PFSK-1 (cell line): ENCODE measurements at regions not wholly inside any gene's neighbourhood (a gene's known extent, or its start where the extent isn't known, plus 50 kb on each side); places are given as distances from the start of the nearest gene placed in this dataset.

Source experiments
- FOXP2 ChIP-seq: optimal IDR thresholded peaks from 2 replicates; pipeline ENCODE3; 2011; ENCODE audit warnings: borderline replicate concordance, control low read depth, inconsistent platforms; ENCODE audit not compliant: insufficient read depth; ENCODE audit errors: extremely low read length, extremely low read depth
- POLR2AphosphoS5 ChIP-seq: IDR thresholded peaks from 2 replicates; pipeline ENCODE4 v1.6.1; 2012; ENCODE audit warnings: low read depth, mild to moderate bottlenecking, control low read depth, low read length, moderate library complexity
- SIN3A ChIP-seq: IDR thresholded peaks from 2 replicates; pipeline ENCODE4 v1.6.1; 2012; ENCODE audit warnings: mild to moderate bottlenecking, low read length, moderate library complexity, borderline replicate concordance; ENCODE audit not compliant: insufficient read depth
- TAF1 ChIP-seq: IDR thresholded peaks from 2 replicates; pipeline ENCODE4 v1.6.1; 2012; ENCODE audit warnings: low read length, control low read depth, borderline replicate concordance; ENCODE audit not compliant: insufficient read depth
- TF ChIP-seq, protein P1 (sequence below), 2 experiments: IDR thresholded peaks; 2 replicates each; pipeline versions ENCODE4 v1.6.1 to v1.8.0; 2011 to 2012; ENCODE audit warnings: low read depth in 2 of 2, low read length in 2 of 2, control low read depth in 1 of 2, inconsistent platforms in 1 of 2, mild to moderate bottlenecking in 1 of 2, moderate library complexity in 1 of 2; ENCODE audit not compliant: insufficient read depth in 1 of 2

DNA sequence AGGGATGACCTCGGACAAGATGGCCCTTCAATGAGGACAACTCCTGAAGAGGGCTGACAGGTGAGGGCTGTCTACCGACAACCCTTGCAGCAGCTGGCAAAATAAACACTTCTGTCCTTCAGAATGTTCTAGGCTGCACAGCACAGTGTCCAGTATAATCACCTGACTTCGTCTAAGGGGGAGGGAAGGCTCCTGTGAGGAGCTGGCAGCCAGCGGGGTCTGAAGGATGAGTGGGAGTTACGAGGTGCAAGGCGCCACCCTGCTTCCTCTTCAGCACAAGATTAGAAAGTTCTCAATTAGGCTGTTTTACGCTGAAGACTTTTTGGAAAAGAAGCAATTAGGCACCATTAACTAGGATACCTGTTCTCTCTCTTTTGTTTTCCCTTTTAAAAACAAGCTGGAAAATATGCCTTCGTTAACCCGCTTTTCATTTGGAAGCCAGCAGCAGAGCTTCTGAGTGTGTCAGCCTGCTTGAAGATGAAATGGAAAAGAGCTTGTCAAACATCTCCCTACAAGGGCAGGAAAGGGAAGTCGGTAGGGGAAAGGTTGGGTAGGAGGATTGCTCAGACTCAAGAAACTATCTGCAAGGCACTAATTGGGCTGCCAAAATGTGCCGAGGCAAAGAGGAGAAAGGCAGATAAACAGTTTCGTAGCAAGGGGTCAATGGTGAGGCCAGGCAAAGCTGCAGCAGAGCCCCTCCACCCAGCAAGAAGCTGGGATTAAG is 592.2 kb upstream of the CADM1 start:
- no peak for TF ChIP-seq FOXP2
- no peak for TF ChIP-seq POLR2AphosphoS5
- no peak for TF ChIP-seq TAF1
- TF ChIP-seq, protein P1, sequence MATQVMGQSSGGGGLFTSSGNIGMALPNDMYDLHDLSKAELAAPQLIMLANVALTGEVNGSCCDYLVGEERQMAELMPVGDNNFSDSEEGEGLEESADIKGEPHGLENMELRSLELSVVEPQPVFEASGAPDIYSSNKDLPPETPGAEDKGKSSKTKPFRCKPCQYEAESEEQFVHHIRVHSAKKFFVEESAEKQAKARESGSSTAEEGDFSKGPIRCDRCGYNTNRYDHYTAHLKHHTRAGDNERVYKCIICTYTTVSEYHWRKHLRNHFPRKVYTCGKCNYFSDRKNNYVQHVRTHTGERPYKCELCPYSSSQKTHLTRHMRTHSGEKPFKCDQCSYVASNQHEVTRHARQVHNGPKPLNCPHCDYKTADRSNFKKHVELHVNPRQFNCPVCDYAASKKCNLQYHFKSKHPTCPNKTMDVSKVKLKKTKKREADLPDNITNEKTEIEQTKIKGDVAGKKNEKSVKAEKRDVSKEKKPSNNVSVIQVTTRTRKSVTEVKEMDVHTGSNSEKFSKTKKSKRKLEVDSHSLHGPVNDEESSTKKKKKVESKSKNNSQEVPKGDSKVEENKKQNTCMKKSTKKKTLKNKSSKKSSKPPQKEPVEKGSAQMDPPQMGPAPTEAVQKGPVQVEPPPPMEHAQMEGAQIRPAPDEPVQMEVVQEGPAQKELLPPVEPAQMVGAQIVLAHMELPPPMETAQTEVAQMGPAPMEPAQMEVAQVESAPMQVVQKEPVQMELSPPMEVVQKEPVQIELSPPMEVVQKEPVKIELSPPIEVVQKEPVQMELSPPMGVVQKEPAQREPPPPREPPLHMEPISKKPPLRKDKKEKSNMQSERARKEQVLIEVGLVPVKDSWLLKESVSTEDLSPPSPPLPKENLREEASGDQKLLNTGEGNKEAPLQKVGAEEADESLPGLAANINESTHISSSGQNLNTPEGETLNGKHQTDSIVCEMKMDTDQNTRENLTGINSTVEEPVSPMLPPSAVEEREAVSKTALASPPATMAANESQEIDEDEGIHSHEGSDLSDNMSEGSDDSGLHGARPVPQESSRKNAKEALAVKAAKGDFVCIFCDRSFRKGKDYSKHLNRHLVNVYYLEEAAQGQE (IDR thresholded peaks at IDR 0.05; ENCODE audit: insufficient read depth in 1 of 2, low read depth in 2 of 2, low read length in 2 of 2), result no peak
- no peak for TF ChIP-seq SIN3A

DNA sequence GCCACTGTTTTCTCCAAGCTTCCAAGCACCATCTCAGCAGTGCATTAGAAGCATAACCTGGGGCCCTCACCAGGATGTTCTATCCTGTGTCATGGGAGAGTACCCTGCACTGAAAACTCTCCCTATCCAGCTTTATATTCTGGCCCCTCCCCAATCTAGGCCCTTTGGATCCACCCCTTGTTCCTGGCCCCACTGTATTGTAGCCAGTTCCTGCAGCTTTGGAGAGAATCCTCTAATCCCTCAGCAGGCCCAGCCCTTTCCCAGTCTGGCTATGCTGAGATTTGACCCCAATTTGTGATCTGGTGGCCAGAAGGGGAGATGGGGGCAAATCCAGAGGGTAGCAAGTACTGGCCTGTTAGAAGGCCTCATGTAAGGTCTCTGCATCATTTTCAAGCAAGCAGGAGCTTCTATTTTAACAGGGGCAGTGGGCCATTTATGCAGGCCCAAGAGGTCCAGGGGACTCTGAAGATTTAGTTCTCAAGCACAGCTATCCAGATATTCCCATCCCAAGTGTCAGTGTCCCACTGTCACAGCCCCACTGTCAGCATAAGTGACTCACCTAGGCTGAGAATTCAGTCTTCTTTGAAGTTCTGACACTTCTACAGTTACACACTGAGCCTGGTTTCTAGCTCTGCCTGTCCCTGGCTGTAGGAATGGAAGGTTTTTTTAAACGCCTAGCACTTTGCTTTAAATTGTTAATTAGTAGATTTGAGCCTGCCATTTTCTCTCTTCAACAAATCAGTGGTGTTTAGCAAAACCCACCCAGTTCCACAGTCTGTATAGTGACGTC is 589.5 kb upstream of the CADM1 start:
- TF ChIP-seq, protein P1 (IDR thresholded peaks at IDR 0.05; ENCODE audit: insufficient read depth in 1 of 2, low read depth in 2 of 2, low read length in 2 of 2), result no peak
- TF ChIP-seq SIN3A (no peak), FOXP2 (no peak)

DNA sequence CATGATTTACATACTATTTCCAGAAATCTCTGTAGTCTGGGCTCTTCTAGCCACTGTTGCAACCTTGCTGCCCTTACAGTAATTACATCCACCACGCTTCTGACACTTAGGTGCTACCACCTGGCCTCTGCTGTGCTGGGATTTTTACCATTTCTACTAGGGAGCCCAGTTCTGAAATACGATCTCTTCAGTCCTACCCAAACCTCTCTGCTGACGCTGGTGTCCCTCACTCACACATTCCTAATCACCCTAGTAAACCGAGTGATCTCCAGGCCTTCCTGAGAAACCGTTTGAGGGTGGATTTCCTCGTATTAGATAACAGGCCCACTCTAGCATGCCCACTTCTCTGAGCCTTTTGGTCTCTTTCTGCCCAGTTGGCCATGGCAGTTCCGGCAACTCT is 588.9 kb upstream of the CADM1 start:
- TF ChIP-seq FOXP2 (no peak), TAF1 (no peak), SIN3A (no peak), POLR2AphosphoS5 (no peak)
- TF ChIP-seq, protein P1 (IDR thresholded peaks at IDR 0.05; ENCODE audit: insufficient read depth in 1 of 2, low read depth in 2 of 2, low read length in 2 of 2), result no peak

DNA sequence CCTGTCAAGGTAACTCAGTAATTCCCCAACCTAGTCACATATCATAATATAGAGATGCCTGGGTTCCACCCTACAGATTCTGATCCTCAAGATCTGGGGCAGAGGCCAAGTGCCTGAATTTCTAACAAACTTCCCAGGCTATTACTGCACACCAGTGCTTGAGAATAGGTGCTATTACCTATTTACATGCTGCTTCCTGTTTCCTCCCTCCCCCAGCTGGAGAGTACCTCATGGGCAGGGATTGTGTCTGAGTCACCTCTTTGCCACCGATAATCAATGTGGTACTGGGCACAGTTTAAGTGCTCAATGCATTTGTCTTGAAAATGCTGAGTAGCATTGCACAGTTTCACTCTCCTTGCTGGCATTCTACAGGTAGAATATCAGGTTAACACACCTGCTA is 582.2 kb upstream of the CADM1 start:
- TF ChIP-seq, protein P1 (IDR thresholded peaks at IDR 0.05; ENCODE audit: insufficient read depth in 1 of 2, low read depth in 2 of 2, low read length in 2 of 2), result no peak
- TF ChIP-seq TAF1, result no peak
- TF ChIP-seq POLR2AphosphoS5, result no peak
- TF ChIP-seq SIN3A, result no peak
- TF ChIP-seq FOXP2, result no peak
